PC-9 (cell line): ENCODE measurements at regions not wholly inside any gene's neighbourhood (a gene's known extent, or its start where the extent isn't known, plus 50 kb on each side); places are given as distances from the start of the nearest gene placed in this dataset.

ENCODE experiments used
- BruUV-seq: library from RNA; stranded (reverse); fragments of 400-500 nt; replicated peaks from 2 replicates; lab custom pipeline; 2021; lab: Mats Ljungman, UMichigan
- CTCF ChIA-PET: fragments of 300-600 bp; sonication (Branson Sonifier 250); formaldehyde crosslinking; loops from one replicate; lab custom pipeline; 2022; ENCODE audit warnings: antibody characterized with exemption; lab: Charles Lee
- POLR2A ChIA-PET: fragments of 300-600 bp; sonication (Branson Sonifier 250); formaldehyde crosslinking; loops from one replicate; lab custom pipeline; 2022; ENCODE audit warnings: antibody characterized with exemption; ENCODE audit not compliant: unreplicated experiment; lab: Charles Lee
- DNase-seq, 2 experiments: peaks; one replicate each; pipeline versions ENCODE4 v3.0.0 to v3.0.0-alpha.2; 2015 to 2022; ENCODE audit warnings: mixed read lengths in 1 of 2
- H2AFZ ChIP-seq: fragments of 200-600 bp; sonication (generic); 2 replicates; pipeline ENCODE4 v1.8.1; 2017; ENCODE audit warnings: antibody characterized with exemption
- H3F3A ChIP-seq: fragments of 200-600 bp; sonication (generic); 2 replicates; pipeline ENCODE4 v1.8.1; 2017; ENCODE audit warnings: antibody characterized with exemption, mild to moderate bottlenecking, low read depth; ENCODE audit not compliant: insufficient read depth
- H3K27ac ChIP-seq: fragments of 200-600 bp; sonication (generic); 2 replicates; pipeline ENCODE4 v1.6.1; 2016; ENCODE audit warnings: mixed run types
- H3K27me3 ChIP-seq: fragments of 200-600 bp; sonication (generic); 2 replicates; pipeline ENCODE4 v1.6.1; 2016; ENCODE audit warnings: low read depth, mixed run types; ENCODE audit not compliant: insufficient read depth
- H3K36me3 ChIP-seq: fragments of 200-600 bp; sonication (generic); 2 replicates; pipeline ENCODE4 v1.6.1; 2016; ENCODE audit warnings: low read depth, mixed run types
- H3K4me1 ChIP-seq: fragments of 200-600 bp; sonication (generic); replicated peaks from 2 replicates; pipeline ENCODE4 v1.6.1; 2016; ENCODE audit warnings: mixed run types; ENCODE audit not compliant: insufficient read depth
- H3K4me2 ChIP-seq: fragments of 200-600 bp; sonication (generic); 2 replicates; pipeline ENCODE4 v1.6.1; 2017; ENCODE audit warnings: mixed run types
- H3K4me3 ChIP-seq: fragments of 200-600 bp; sonication (generic); 2 replicates; pipeline ENCODE4 v1.6.1; 2016; ENCODE audit warnings: mixed run types
- H3K79me2 ChIP-seq: fragments of 200-600 bp; sonication (generic); 2 replicates; pipeline ENCODE4 v1.6.1; 2017; ENCODE audit warnings: low read depth, mixed run types
- H3K9me2 ChIP-seq: fragments of 200-600 bp; sonication (generic); 2 replicates; pipeline ENCODE4 v1.8.1; 2017; ENCODE audit warnings: mild to moderate bottlenecking; ENCODE audit not compliant: insufficient read depth
- H3K9me3 ChIP-seq: fragments of 200-600 bp; sonication (generic); 2 replicates; pipeline ENCODE4 v1.8.1; 2016; ENCODE audit warnings: low read depth; ENCODE audit not compliant: insufficient read depth
- H4K20me1 ChIP-seq: fragments of 200-600 bp; sonication (generic); 2 replicates; pipeline ENCODE4 v1.8.1; 2017; ENCODE audit not compliant: insufficient read depth
- CTCF ChIP-seq: fragments of 200-600 bp; sonication (generic); conservative IDR thresholded peaks from 2 replicates; pipeline ENCODE4 v1.6.1; 2017; ENCODE audit warnings: mixed run types, antibody characterized with exemption, mild to moderate bottlenecking, moderate library complexity
- EZH2 ChIP-seq: fragments of 200-600 bp; sonication (generic); IDR thresholded peaks from 2 replicates; pipeline ENCODE4 v1.8.0; 2017; ENCODE audit warnings: antibody characterized with exemption, low read depth
- intact Hi-C: fragments of 100-400 bp; cut with micrococcal nuclease; formaldehyde crosslinking; loops from one replicate; pipeline ENCODE4 v1.10.0; 2022; ENCODE audit not compliant: unreplicated experiment

- Histone ChIP-seq H3K9me2 (no peaks in the 10 kb centered on the region), H3K4me2 (no peak overlapping the region), H3F3A (no peaks in the 10 kb centered on the region), H4K20me1 (no peaks in the 10 kb centered on the region), H3K4me3 (no peak overlapping the region), H3K36me3 (no peaks in the 10 kb centered on the region), H3K4me1 (peaks cover 14% of the 10 kb centered on the region), H3K79me2 (no peaks in the 10 kb centered on the region), H3K27ac (no peak overlapping the region), H2AFZ (no peak overlapping the region), H3K27me3 (no peaks in the 10 kb centered on the region), H3K9me3 (no peaks in the 10 kb centered on the region)
- ChIA-PET CTCF (no interaction called here), POLR2A (no interaction called here)
- intact Hi-C loops, result no loop called here
- TF ChIP-seq CTCF (no peak), EZH2 (no peak)
- no peak for DNase-seq
- BruUV-seq, result no TSS peak
These were observed 478.7 kb downstream of the SETD4 start for GRCh38 chr21:35581640-35582039.

GRCh38 chr21:35579520-35580293 is 480.6 kb downstream of the SETD4 start:
- Histone ChIP-seq H3K4me2 (no peak overlapping the region), H3K36me3 (no peaks in the 10 kb centered on the region), H3K9me3 (no peaks in the 10 kb centered on the region), H2AFZ (no peak overlapping the region), H3F3A (no peaks in the 10 kb centered on the region), H3K27ac (no peak overlapping the region), H3K79me2 (no peaks in the 10 kb centered on the region), H3K4me3 (no peak overlapping the region), H3K27me3 (no peaks in the 10 kb centered on the region), H4K20me1 (no peaks in the 10 kb centered on the region), H3K9me2 (no peaks in the 10 kb centered on the region), H3K4me1 (no peaks in the 10 kb centered on the region)
- TF ChIP-seq EZH2 (no peak), CTCF (no peak)
- no TSS peak for BruUV-seq
- ChIA-PET CTCF (no interaction called here), POLR2A (interaction anchor here (0.7 kb wide), 1 partner anchor 256 kb away, joined by 3 read pairs; no protein-coding TSS in a partner anchor)
- DNase-seq, result no peak
- intact Hi-C loops, result no loop called here

- Histone ChIP-seq H3K27me3 (no peaks in the 10 kb centered on the region), H3K79me2 (no peaks in the 10 kb centered on the region), H3K4me3 (no peak overlapping the region), H3K36me3 (no peaks in the 10 kb centered on the region), H3K27ac (no peak overlapping the region), H3K9me3 (no peaks in the 10 kb centered on the region), H3K9me2 (no peaks in the 10 kb centered on the region), H3K4me1 (no peaks in the 10 kb centered on the region), H4K20me1 (no peaks in the 10 kb centered on the region), H3K4me2 (no peak overlapping the region), H2AFZ (no peak overlapping the region), H3F3A (no peaks in the 10 kb centered on the region)
- ChIA-PET POLR2A (interaction anchor here (0.7 kb wide), 1 partner anchor 257 kb away, joined by 3 read pairs; no protein-coding TSS in a partner anchor), CTCF (no interaction called here)
- BruUV-seq, result no TSS peak
- no peak for DNase-seq
- intact Hi-C loops, result no loop called here
- no peak for TF ChIP-seq EZH2
- no peak for TF ChIP-seq CTCF
These were observed 481.4 kb downstream of the SETD4 start for GRCh38 chr21:35578831-35579471.
